ENCODE measurements at regions not wholly inside any gene's neighbourhood (a gene's known extent, or its start where the extent isn't known, plus 50 kb on each side); places are given as distances from the start of the nearest gene placed in this dataset.

DNA sequence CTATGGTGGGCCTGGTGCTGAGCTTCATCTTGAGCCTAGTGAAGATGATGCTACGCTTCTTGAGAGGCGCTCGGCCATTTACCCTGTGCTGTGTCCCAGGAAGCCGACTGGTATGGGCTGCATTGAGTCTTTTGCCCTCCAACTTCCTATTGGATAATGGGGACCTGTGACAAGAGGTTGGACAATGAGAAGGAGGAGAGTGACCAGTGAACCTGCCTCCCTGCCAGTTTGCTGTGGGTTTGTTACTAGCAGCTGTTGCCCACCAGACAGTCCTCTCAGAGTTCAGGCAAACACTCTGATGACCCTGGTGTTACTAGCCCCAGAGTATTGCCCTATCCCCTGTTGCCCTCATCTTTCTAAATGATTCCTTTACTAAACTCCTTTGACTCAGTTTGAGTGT lies 99.6 kb upstream of the PFN2 start:
- TF ChIP-seq, protein P1, sequence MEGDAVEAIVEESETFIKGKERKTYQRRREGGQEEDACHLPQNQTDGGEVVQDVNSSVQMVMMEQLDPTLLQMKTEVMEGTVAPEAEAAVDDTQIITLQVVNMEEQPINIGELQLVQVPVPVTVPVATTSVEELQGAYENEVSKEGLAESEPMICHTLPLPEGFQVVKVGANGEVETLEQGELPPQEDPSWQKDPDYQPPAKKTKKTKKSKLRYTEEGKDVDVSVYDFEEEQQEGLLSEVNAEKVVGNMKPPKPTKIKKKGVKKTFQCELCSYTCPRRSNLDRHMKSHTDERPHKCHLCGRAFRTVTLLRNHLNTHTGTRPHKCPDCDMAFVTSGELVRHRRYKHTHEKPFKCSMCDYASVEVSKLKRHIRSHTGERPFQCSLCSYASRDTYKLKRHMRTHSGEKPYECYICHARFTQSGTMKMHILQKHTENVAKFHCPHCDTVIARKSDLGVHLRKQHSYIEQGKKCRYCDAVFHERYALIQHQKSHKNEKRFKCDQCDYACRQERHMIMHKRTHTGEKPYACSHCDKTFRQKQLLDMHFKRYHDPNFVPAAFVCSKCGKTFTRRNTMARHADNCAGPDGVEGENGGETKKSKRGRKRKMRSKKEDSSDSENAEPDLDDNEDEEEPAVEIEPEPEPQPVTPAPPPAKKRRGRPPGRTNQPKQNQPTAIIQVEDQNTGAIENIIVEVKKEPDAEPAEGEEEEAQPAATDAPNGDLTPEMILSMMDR (IDR thresholded peaks at IDR 0.05) = no peak
- TF ChIP-seq ZFX (IDR thresholded peaks at IDR 0.05; ENCODE audit: borderline replicate concordance) = no peak

Measured in 22Rv1 (cell line).